GM18502 (cell line): ENCODE measurements at regions not wholly inside any gene's neighbourhood (a gene's known extent, or its start where the extent isn't known, plus 50 kb on each side); places are given as distances from the start of the nearest gene placed in this dataset.
"Not testable (repeated sequence)": the region's sequence is repeated elsewhere in the genome, so short reads cannot be mapped to it uniquely, and the experiment has no call there.

Source experiments
- ATAC-seq: cut with Tn5 transposase; IDR thresholded peaks from one replicate; pipeline ENCODE4 v1.9.1; 2021; ENCODE audit warnings: mild to moderate bottlenecking; ENCODE audit not compliant: unreplicated experiment, poor library complexity

- ATAC-seq: not testable (repeated sequence)
Measured at GRCh38 chr18:76611750-76612045, 116.7 kb upstream of the ZNF516 start.

DNA sequence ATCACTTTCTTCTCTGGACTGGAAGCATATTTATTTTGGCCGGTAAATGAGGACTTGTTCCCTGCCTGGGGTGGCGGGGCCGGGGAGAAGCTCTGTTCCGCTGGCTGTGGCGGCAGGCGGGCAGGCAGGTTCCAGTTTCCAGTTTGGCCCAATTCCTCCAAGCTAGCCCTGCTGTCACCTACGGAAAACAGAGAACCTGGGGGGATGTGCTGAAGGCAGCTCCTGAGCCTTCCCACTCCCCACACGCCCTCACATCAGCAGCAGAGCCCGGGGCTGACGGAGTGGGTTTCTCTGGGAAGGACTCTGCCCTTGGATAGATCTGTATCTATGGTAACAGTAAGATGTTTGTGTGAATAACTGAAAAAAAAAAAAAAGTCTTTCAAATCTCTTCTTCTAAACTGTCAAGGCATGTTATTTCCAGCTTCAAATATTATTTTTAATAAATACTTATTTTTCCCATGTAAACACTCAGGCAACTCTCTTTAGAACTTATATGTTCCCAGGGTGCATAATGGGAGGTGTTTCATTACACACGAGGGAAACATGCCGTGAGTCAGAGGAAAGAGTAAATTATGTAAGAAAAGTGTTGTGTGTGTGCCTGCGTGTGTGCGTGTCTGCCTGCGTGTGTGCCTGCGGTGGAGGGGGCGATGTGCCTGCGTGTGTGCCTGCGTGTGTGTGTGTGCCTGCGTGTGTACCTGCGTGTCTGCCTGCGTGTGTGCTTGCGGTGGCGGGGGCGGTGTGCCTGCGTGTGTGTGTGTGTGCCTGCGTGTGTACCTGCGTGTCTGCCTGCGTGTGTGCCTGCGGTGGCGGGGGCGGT, 116.1 kb upstream of the ZNF516 start:
- ATAC-seq: no peak

- no peak for ATAC-seq
Measured at GRCh38 chr18:76610012-76610411, 115.0 kb upstream of the ZNF516 start.

DNA sequence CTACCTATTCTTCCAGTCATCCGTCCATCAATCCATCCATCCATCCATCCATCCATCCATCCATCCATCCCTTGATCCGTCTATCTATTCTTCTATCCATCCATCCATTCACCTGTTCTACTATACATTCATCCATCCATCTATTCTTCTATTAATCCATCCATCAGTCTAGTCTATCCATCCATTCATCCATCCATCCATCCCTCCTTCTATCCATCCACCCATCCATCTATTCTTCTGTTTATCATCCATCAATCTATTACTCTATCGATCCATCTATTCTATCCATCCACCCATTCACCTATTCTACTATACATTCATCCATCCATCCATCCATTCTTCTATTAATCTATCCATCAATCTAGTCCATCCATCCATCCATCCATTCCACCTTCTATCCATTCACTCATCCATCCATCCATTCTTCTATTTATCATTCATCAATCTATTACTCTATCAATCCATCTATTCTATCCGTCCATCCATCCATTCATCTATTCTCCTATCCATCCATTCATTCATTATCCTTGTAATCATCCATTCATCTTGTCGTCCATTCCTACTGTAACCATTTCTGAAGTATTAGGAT, 110.4 kb upstream of the ZNF516 start:
- no peak for ATAC-seq

DNA sequence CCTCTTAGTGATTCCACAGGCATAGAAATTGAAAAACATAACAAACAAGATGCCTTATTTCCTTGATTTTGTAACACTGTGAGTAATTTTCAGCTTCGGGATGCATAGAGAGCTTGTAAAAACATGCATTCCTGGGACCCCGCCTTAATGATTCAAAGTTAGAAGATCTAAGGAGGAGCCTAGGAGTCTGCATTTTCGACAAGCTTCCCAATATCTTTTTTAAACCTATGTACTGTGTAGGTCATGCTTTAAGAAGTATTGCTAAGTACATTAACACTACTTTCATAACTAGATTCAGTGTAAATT, 109.8 kb upstream of the ZNF516 start:
- ATAC-seq: no peak

- no peak for ATAC-seq
Measured at GRCh38 chr18:76604108-76604934, 109.3 kb upstream of the ZNF516 start.

DNA sequence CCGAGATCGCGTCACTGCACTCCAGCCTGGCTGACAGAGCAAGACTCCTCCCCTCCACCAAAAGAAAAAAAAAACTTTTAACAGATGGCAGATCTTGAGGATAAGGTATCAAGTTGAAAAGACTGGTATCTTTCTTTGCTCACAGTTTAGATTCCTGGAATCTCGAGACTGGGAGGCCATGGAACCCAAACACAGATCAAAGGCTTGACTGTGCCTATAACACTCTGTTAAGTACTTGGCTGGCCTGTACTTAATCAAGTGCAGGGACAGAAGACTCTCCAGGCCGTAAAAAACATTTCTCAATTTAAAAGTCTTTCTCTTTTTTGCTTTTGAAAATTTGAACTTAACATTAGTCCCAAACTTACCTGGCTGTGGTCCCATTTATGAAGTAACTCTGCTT, 107.1 kb upstream of the ZNF516 start:
- no peak for ATAC-seq

DNA sequence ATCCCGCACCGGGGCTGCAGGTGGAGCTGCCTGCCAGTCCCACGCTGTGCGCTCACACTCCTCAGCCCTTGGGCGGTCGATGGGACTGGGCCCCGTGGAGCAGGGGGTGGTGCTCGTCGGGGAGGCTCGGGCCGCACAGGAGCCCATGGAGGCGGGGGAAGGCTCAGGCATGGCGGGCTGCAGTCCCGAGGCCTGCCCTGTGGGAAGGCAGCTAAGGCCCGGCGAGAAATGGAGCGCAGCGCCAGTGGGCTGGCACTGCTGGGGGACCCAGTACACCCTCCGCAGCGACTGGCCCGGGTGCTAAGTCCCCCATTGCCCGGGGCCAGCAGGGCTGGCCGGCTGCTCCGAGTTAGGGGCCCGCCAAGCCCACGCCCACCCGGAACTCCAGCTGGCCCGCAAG, 105.0 kb upstream of the ZNF516 start:
- ATAC-seq: not testable (repeated sequence)

DNA sequence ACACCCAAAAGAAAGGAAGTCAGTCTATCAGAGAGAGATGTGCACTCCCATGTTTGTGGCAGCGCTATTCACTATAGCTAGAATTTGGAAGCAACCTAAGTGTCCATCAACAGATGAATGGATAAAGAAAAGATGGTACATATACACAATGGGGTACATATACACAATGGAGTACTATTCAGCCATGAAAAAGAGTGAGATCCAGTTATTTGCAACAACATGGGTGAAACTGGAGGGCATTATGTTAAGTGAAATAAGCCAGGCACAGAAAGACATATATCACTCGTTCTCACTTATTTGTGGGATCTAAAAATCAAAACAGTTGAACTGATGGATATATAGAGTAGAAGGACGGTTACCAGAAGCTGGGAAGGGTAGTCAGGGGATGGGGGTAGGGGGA, 99.9 kb upstream of the ZNF516 start:
- no peak for ATAC-seq

DNA sequence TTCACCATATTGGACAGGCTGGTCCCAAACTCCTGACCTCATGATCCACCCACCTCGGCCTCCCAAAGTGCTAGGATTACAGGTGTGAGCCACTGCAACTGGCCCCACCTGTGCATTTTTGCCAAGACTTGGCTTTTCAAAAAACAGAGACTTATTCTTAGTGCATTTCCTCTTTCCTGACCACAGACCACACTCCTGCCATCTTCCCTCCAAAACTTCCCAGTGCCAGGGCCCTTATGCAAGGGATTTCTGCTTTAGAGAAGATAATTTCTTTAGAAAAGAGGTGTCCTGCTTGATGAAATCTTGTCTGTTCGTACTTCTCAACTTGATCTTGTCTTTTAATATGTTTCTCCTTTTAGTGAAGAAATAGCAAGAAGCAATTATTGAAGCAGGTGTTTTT, 98.8 kb upstream of the ZNF516 start:
- no peak for ATAC-seq

- no peak for ATAC-seq
Measured at GRCh38 chr18:76592981-76593381, 97.9 kb upstream of the ZNF516 start.

DNA sequence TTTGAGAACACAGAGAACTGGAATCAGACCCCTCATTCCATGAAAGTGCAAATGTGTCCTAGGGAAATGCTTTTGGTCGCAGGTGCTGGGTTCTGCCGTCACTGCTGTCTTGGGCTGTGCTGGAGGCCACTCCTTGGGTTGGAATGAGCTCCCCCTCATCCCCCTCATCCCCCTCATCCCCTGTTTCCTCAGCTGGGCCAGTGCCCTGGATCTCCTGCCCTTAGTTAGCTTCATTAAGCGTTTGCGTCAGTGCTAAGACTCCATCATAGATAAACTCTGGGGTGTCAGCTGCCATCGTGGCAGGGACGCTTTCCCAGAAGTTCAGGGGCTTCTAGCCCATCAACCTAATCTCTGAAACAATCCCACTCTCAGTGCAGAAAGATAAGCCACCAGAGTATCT, 97.1 kb upstream of the ZNF516 start:
- no peak for ATAC-seq

- ATAC-seq: no peak
Measured at GRCh38 chr18:76589866-76590265, 94.8 kb upstream of the ZNF516 start.

DNA sequence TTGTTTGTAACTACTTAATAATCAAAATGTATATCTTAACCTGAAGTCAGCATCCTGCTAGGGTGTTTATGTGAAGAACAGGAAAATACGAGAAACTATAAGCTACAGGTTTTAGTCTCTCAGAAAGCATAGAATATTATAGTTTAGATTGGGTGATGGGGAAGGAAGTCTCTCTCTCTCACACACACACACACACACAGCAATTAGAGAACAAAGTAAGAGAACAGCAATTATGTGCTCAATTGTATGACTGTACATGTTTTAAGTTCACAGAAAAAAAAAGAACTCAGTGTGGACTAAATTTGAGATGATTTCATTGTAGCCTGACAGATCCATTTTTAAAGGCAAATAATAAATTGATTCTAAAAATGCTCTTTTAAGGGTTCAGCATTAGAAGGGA, 94.3 kb upstream of the ZNF516 start:
- ATAC-seq: no peak

DNA sequence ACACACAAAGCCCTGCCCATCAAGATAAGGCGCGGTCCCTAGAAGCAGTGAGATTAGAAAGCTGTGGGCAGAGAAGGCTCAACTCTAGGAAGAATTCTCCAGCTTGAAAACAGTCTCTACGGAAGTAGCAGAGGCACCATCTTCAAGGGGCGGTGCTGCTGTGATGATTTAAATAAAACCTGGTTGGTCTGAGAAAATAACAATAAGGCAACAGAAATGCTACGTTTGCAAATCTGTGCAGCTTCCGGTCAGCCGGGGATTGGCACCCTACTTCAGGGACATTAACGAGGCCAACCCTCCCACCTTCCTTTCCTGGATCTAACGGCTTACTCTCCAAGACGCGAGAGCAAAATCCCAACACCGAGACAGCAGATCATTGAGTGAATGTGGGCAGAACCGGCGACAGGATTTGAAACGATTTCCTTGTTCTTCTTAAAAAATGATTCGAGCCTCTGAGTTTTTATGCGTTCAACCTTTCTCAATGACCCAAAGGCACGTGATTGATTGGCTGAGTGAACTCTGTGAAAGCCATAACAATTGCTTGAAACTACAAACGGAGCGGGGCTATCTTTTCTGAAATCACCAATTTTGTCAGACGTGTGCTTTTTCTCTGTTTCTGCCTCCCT, 93.7 kb upstream of the ZNF516 start:
- no peak for ATAC-seq

GRCh38 chr18:76587879-76588271, 92.8 kb upstream of the ZNF516 start:
- no peak for ATAC-seq

GRCh38 chr18:76587147-76587878, 92.3 kb upstream of the ZNF516 start:
- ATAC-seq: no peak

DNA sequence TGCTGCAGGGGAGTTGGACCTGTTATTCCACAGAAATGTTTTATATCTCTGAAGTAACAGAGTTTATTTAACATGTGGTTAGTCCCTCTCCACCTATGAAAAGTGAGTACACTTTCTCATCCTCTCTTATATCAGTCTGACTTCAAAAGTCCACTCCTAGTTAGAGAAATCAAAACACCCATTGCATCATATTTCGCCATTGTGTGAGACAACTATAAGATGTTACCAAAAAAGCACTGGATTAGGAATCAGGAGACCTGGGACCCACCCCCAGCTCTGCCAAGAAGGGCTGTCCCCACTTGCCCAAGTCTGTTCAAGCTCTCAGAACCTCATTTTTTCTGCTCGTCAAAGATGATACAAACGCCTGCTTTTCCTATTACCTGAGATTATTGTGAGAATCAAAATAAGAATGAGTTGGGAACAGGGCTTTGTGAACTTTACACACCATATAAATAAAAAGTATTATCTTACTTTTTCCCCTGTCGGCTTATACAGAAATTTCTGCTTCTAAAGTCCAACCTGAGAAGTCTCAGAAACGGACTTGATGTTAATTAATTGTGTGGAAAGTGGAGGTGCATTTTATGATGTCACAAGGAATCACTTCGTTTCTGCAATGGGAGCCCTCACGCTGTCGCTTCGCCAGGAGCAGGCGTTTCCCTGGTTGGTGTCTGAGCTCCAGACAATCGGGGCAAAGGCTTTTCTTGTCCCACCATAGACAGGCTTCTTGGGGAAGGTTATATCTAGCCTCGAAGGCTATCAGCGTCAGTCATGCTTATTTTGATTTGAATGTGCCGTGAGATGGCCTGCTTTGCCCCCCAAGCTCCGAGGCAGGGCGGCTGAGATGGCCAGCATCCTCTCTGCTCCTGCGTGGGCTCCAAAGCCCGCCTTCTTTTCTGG, 89.6 kb upstream of the ZNF516 start:
- ATAC-seq: no peak

DNA sequence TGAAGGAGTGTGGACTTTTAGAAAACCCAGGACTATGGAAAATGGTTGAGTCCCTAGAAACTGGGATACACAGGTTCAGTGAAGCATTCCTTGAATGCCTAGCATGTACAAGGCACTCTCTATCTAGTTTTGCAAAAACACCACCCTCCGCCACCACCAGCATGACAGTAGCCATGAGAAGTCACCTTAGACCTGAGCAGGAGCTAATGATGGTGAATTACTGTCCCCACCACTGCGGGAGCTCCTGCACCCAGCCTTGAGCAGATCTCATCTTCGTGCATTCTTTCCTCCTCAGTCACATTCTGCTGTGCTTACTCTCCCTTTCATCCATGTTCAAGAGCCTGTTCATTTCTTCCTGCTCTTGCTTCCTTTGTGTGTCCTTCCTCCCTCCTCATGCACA, 86.2 kb upstream of the ZNF516 start:
- no peak for ATAC-seq
